H1 (cell line): ENCODE measurements at regions not wholly inside any gene's neighbourhood (a gene's known extent, or its start where the extent isn't known, plus 50 kb on each side); places are given as distances from the start of the nearest gene placed in this dataset.

Experiments
- CTCF ChIA-PET: fragments of 300-600 bp; sonication (Branson Sonifier 250); formaldehyde crosslinking; loops from one replicate; lab custom pipeline; 2021; ENCODE audit not compliant: partially characterized antibody; lab: Charles Lee
- POLR2A ChIA-PET: fragments of 300-600 bp; sonication (Branson Sonifier 250); formaldehyde crosslinking; loops from one replicate; lab custom pipeline; 2021; ENCODE audit warnings: inconsistent platforms; ENCODE audit not compliant: partially characterized antibody; lab: Charles Lee
- DNase-seq, 2 experiments: peaks; one replicate each; pipeline versions ENCODE4 v3.0.0 to v3.0.0-alpha.2; 2010 to 2022; ENCODE audit warnings: low spot score in 2 of 2, low read depth in 1 of 2, mixed read lengths in 1 of 2
- FAIRE-seq: peaks from 2 replicates; lab custom pipeline; 2011; peaks lifted over from hg19 to GRCh38; lab: Jason Lieb, UNC
- H2AFZ ChIP-seq: 2 replicates; pipeline ENCODE4 v1.8.1; 2012; ENCODE audit warnings: low read length, inconsistent platforms
- H2AK5ac ChIP-seq: 2 replicates; pipeline ENCODE4 v1.6.1; 2013; ENCODE audit warnings: low read depth, low read length
- H2BK120ac ChIP-seq: replicated peaks from 2 replicates; pipeline ENCODE3; 2013; ENCODE audit warnings: low read depth, low read length, inconsistent platforms
- H2BK12ac ChIP-seq: 2 replicates; pipeline ENCODE4 v1.6.1; 2013; ENCODE audit warnings: low read depth, low read length
- H2BK15ac ChIP-seq: 2 replicates; pipeline ENCODE4 v1.6.1; 2013; ENCODE audit warnings: low read length
- H2BK20ac ChIP-seq: 2 replicates; pipeline ENCODE4 v1.6.1; 2013; ENCODE audit warnings: low read length
- H2BK5ac ChIP-seq: 2 replicates; pipeline ENCODE4 v1.6.1; 2013; ENCODE audit warnings: low read depth, low read length
- H3K14ac ChIP-seq: 2 replicates; pipeline ENCODE4 v1.6.1; 2013; ENCODE audit warnings: inconsistent platforms; ENCODE audit not compliant: insufficient read length
- H3K18ac ChIP-seq: 2 replicates; pipeline ENCODE4 v1.6.1; 2013; ENCODE audit warnings: low read length; ENCODE audit errors: extremely low read depth
- H3K23ac ChIP-seq: 2 replicates; pipeline ENCODE4 v1.6.1; 2013; ENCODE audit warnings: inconsistent platforms; ENCODE audit not compliant: insufficient read length
- H3K23me2 ChIP-seq: 2 replicates; pipeline ENCODE4 v1.6.1; 2013; ENCODE audit warnings: low read depth, low read length
- H3K27ac ChIP-seq: 2 replicates; pipeline ENCODE4 v1.6.1; 2011; ENCODE audit warnings: low read depth, low read length, inconsistent platforms
- H3K27me3 ChIP-seq, 4 experiments: replicated peaks in 1 of 4; 1 replicate in 1 of 4; 2 replicates in 3 of 4; pipeline versions ENCODE4 v1.6.1 to v1.8.1; 2011 to 2013; ENCODE audit warnings: low read length in 3 of 4, mild to moderate bottlenecking in 3 of 4, inconsistent platforms in 2 of 4, mixed read lengths in 2 of 4, moderate library complexity in 1 of 4; ENCODE audit not compliant: control insufficient read depth in 3 of 4, insufficient read depth in 3 of 4; ENCODE audit errors: extremely low read depth in 1 of 4
- H3K36me3 ChIP-seq, 4 experiments: 2 replicates each; pipeline versions ENCODE4 v1.6.1 to v1.8.1; 2011 to 2013; ENCODE audit warnings: mild to moderate bottlenecking in 4 of 4, low read length in 3 of 4, moderate library complexity in 2 of 4, control low read depth in 1 of 4, inconsistent platforms in 1 of 4; ENCODE audit not compliant: insufficient read depth in 4 of 4, control insufficient read depth in 2 of 4
- H3K4ac ChIP-seq: replicated peaks from 2 replicates; pipeline ENCODE3; 2013; ENCODE audit warnings: low read length, low read depth, mixed read lengths, inconsistent platforms; ENCODE audit not compliant: insufficient read length
- H3K4me1 ChIP-seq, 4 experiments: replicated peaks in 1 of 4; 1 replicate in 1 of 4; 2 replicates in 3 of 4; pipeline versions ENCODE4 v1.6.1 to v1.8.1; 2011 to 2013; ENCODE audit warnings: low read length in 3 of 4, inconsistent platforms in 2 of 4, mixed read lengths in 1 of 4; ENCODE audit not compliant: insufficient read depth in 4 of 4, control insufficient read depth in 3 of 4
- H3K4me2 ChIP-seq, 2 experiments: 2 replicates each; pipeline versions ENCODE4 v1.6.1 to v1.8.1; 2011 to 2013; ENCODE audit warnings: low read depth in 2 of 2, low read length in 2 of 2, control low read depth in 1 of 2, inconsistent platforms in 1 of 2, mild to moderate bottlenecking in 1 of 2; ENCODE audit not compliant: insufficient read depth in 1 of 2
- H3K4me3 ChIP-seq, 4 experiments: fragments of 200-600, 300-600 bp in 1 of 4; sonication (generic), shearing (Covaris generic), sonication (Bioruptor Twin) in 1 of 4; 2 replicates each; pipeline versions ENCODE4 v1.5.1 to v1.8.1; 2011 to 2016; ENCODE audit warnings: low read length in 4 of 4, low read depth in 3 of 4, control low read depth in 2 of 4, inconsistent platforms in 2 of 4, mild to moderate bottlenecking in 2 of 4, mixed read lengths in 1 of 4, moderate library complexity in 1 of 4; ENCODE audit not compliant: insufficient read depth in 2 of 4; ENCODE audit errors: extremely low read depth in 1 of 4
- H3K56ac ChIP-seq: replicated peaks from 2 replicates; pipeline ENCODE3; 2013; ENCODE audit warnings: low read depth, mild to moderate bottlenecking, mixed read lengths, low read length, inconsistent platforms; ENCODE audit not compliant: insufficient read length
- H3K79me1 ChIP-seq: 2 replicates; pipeline ENCODE4 v1.6.1; 2013; ENCODE audit warnings: low read depth, low read length, control low read depth
- H3K79me2 ChIP-seq, 2 experiments: 2 replicates each; pipeline versions ENCODE4 v1.6.1 to v1.8.1; 2012 to 2013; ENCODE audit warnings: low read length in 2 of 2, mild to moderate bottlenecking in 2 of 2, inconsistent platforms in 1 of 2; ENCODE audit not compliant: insufficient read depth in 2 of 2, control insufficient read depth in 1 of 2
- H3K9ac ChIP-seq, 4 experiments: replicated peaks in 1 of 4; 1 replicate in 1 of 4; 2 replicates in 3 of 4; pipeline versions ENCODE4 v1.6.1 to v1.8.1; 2011 to 2013; ENCODE audit warnings: low read depth in 3 of 4, low read length in 3 of 4, control low read depth in 2 of 4, mild to moderate bottlenecking in 2 of 4, moderate library complexity in 2 of 4, inconsistent platforms in 1 of 4; ENCODE audit errors: extremely low read depth in 1 of 4
- H3K9me3 ChIP-seq, 2 experiments: 2 replicates each; pipeline versions ENCODE4 v1.6.1 to v1.8.1; 2012 to 2013; ENCODE audit warnings: mild to moderate bottlenecking in 2 of 2, moderate library complexity in 2 of 2, control low read depth in 1 of 2, inconsistent platforms in 1 of 2, low read depth in 1 of 2, low read length in 1 of 2, mixed read lengths in 1 of 2; ENCODE audit not compliant: insufficient read depth in 2 of 2
- H4K20me1 ChIP-seq, 2 experiments: replicated peaks in 1 of 2; 2 replicates each; pipeline versions ENCODE3 to v1.8.1; 2011 to 2013; ENCODE audit warnings: inconsistent platforms in 2 of 2, low read length in 2 of 2, mild to moderate bottlenecking in 1 of 2; ENCODE audit not compliant: insufficient read depth in 2 of 2, control insufficient read depth in 1 of 2
- H4K5ac ChIP-seq: 2 replicates; pipeline ENCODE4 v1.6.1; 2013; ENCODE audit warnings: low read length, low read depth, mixed read lengths, inconsistent platforms; ENCODE audit not compliant: insufficient read length
- H4K8ac ChIP-seq: 2 replicates; pipeline ENCODE4 v1.8.0; 2013; ENCODE audit warnings: mild to moderate bottlenecking, moderate library complexity, low read length, inconsistent platforms; ENCODE audit not compliant: insufficient read depth; ENCODE audit errors: extremely low read depth
- H4K91ac ChIP-seq: replicated peaks from 2 replicates; pipeline ENCODE3; 2013; ENCODE audit warnings: low read length, mixed read lengths, inconsistent platforms; ENCODE audit not compliant: insufficient read length
- BCL11A ChIP-seq, 2 experiments: IDR thresholded peaks; one replicate each; pipeline ENCODE4 v1.6.1; 2011; ENCODE audit warnings: low read depth in 2 of 2, low read length in 2 of 2, mild to moderate bottlenecking in 2 of 2
- BRCA1 ChIP-seq: IDR thresholded peaks from 2 replicates; pipeline ENCODE4 v1.6.1; 2012; ENCODE audit warnings: low read depth, low read length, improper control_type of control experiment
- CBX8 ChIP-seq: fragments of 300-800, 300-1000 bp; sonication (generic); IDR thresholded peaks from 2 replicates; pipeline ENCODE4 v1.7.1; 2016; ENCODE audit warnings: low read depth, low read length, borderline replicate concordance
- CHD2 ChIP-seq: IDR thresholded peaks from 2 replicates; pipeline ENCODE4 v1.6.1; 2012; ENCODE audit warnings: low read length, improper control_type of control experiment
- EP300 ChIP-seq, 2 experiments: IDR thresholded peaks; 1 replicate in 1 of 2; 2 replicates in 1 of 2; pipeline ENCODE4 v1.6.1; 2011 to 2012; ENCODE audit warnings: low read depth in 2 of 2, low read length in 2 of 2, mild to moderate bottlenecking in 2 of 2, borderline replicate concordance in 1 of 2, inconsistent platforms in 1 of 2, moderate library complexity in 1 of 2
- GTF2F1 ChIP-seq: IDR thresholded peaks from 2 replicates; pipeline ENCODE4 v1.6.1; 2012; ENCODE audit warnings: low read depth, low read length, improper control_type of control experiment, borderline replicate concordance
- PHF8 ChIP-seq: fragments of 200-600 bp; sonication (generic); conservative IDR thresholded peaks from 2 replicates; pipeline ENCODE4 v1.7.1; 2012; ENCODE audit warnings: low read depth, mild to moderate bottlenecking, inconsistent platforms, low read length, moderate library complexity
- SP2 ChIP-seq: IDR thresholded peaks from 2 replicates; pipeline ENCODE4 v1.6.1; 2012; ENCODE audit warnings: mild to moderate bottlenecking, low read length, inconsistent platforms
- SUZ12 ChIP-seq: fragments of 200-600 bp; sonication (generic); IDR thresholded peaks from 2 replicates; pipeline ENCODE4 v1.6.1; 2012; ENCODE audit warnings: mild to moderate bottlenecking, inconsistent platforms, low read length, moderate library complexity, mixed read lengths
- TBP ChIP-seq: IDR thresholded peaks from 2 replicates; pipeline ENCODE4 v1.6.1; 2011; ENCODE audit warnings: low read depth, low read length, improper control_type of control experiment
- WGBS, 2 experiments: shearing (Covaris generic) in 1 of 2; methylation state at CpG; one replicate each; pipeline versions ENCODE4 v1.1.6 to v1.1.7; 2013 to 2015; ENCODE audit warnings: low lambda C conversion rate in 2 of 2, mixed read lengths in 2 of 2, inconsistent platforms in 1 of 2, low coverage in 1 of 2, missing lambda C conversion rate in 1 of 2; ENCODE audit not compliant: insufficient replicate concordance in 2 of 2, insufficient coverage in 1 of 2, insufficient read length in 1 of 2; ENCODE audit errors: extremely low coverage in 1 of 2, missing lambda C conversion rate in 1 of 2; 5-methylcytosine and 5-hydroxymethylcytosine counted together
- TF ChIP-seq, protein P1 (sequence below): IDR thresholded peaks from 2 replicates; pipeline ENCODE4 v1.6.1; 2012; ENCODE audit warnings: inconsistent platforms
- TF ChIP-seq, protein P2 (sequence below): IDR thresholded peaks from 2 replicates; pipeline ENCODE4 v1.6.1; 2011; ENCODE audit warnings: low read depth, mild to moderate bottlenecking, low read length; ENCODE audit not compliant: insufficient read depth

DNA sequence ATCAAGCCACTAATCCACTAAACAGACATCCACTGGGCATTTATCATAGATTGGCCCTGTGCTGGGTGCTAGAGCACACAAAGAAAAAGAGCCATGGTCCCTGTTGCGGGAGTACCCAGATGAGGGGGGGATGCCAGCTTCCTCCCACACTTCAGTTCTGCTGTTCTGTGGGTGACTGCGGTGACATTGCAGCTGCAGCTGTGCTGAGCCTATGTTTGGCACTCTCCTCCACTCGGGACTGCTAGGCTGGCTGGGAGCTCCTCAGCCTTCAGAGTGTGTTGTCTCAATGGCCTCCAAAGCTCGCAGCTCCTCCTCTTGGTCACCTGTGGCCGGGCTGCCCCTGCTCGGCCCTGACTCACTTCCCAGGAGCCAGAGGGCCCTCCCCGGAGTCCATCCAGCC lies 173.2 kb downstream of the CLCN4 start:
- Histone ChIP-seq H3K4me2 (no peak overlapping the region), H4K20me1 (no peaks in the 10 kb centered on the region), H3K36me3 (no peaks in the 10 kb centered on the region), H3K23me2 (no peaks in the 10 kb centered on the region), H3K4me1 (no peaks in the 10 kb centered on the region), H2BK120ac (no peak overlapping the region), H3K23ac (no peak overlapping the region), H2BK12ac (no peak overlapping the region), H3K27ac (no peak overlapping the region), H2AFZ (no peak overlapping the region), H2BK15ac (no peak overlapping the region), H4K8ac (no peak overlapping the region), H3K9me3 (no peaks in the 10 kb centered on the region), H3K27me3 (no peaks in the 10 kb centered on the region), H2BK20ac (no peak overlapping the region), H3K9ac (no peak overlapping the region), H2BK5ac (no peak overlapping the region), H3K18ac (no peak overlapping the region), H3K4me3 (no peak overlapping the region), H3K79me1 (no peaks in the 10 kb centered on the region), H2AK5ac (no peak overlapping the region), H3K4ac (no peak overlapping the region), H3K56ac (no peak overlapping the region), H3K79me2 (no peaks in the 10 kb centered on the region), H3K14ac (no peak overlapping the region), H4K5ac (no peak overlapping the region), H4K91ac (no peak overlapping the region)
- DNase-seq (no peak), FAIRE-seq (no peak)
- 89% methylated on average over 6 of the region's 7 CpGs; no CpG with 5 or more reads in 1 of the 2 experiments for WGBS, 2 experiments
- ChIA-PET CTCF (interaction anchor here (0.6 to 1.1 kb wide), 2 partner anchors 307 to 339 kb away, joined by 3 read pairs; no protein-coding TSS in a partner anchor), POLR2A (no interaction called here)
- TF ChIP-seq EP300 (IDR thresholded peaks at IDR 0.05; ENCODE audit: borderline replicate concordance in 1 of 2, low read depth in 2 of 2, low read length in 2 of 2): no peak
- TF ChIP-seq, protein P1, sequence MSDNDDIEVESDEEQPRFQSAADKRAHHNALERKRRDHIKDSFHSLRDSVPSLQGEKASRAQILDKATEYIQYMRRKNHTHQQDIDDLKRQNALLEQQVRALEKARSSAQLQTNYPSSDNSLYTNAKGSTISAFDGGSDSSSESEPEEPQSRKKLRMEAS: no peak
- TF ChIP-seq CHD2: no peak
- TF ChIP-seq SP2: no peak
- no peak for TF ChIP-seq TBP
- no peak for TF ChIP-seq PHF8
- TF ChIP-seq GTF2F1: no peak
- TF ChIP-seq BCL11A (IDR thresholded peaks at IDR 0.05; ENCODE audit: low read depth in 2 of 2, low read length in 2 of 2): no peak
- no peak for TF ChIP-seq SUZ12
- TF ChIP-seq BRCA1: no peak
- TF ChIP-seq, protein P2, sequence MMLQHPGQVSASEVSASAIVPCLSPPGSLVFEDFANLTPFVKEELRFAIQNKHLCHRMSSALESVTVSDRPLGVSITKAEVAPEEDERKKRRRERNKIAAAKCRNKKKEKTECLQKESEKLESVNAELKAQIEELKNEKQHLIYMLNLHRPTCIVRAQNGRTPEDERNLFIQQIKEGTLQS: no peak
- no peak for TF ChIP-seq CBX8
